NCI-H1930 (cell line): ENCODE measurements at regions not wholly inside any gene's neighbourhood (a gene's known extent, or its start where the extent isn't known, plus 50 kb on each side); places are given as distances from the start of the nearest gene placed in this dataset.
"Not testable (repeated sequence)": the region's sequence is repeated elsewhere in the genome, so short reads cannot be mapped to it uniquely, and the experiment has no call there.

ENCODE experiments used
- DNase-seq, 2 experiments: peaks; one replicate each; lab custom pipeline; 2025; lab: John Stamatoyannopoulos, UW

DNA sequence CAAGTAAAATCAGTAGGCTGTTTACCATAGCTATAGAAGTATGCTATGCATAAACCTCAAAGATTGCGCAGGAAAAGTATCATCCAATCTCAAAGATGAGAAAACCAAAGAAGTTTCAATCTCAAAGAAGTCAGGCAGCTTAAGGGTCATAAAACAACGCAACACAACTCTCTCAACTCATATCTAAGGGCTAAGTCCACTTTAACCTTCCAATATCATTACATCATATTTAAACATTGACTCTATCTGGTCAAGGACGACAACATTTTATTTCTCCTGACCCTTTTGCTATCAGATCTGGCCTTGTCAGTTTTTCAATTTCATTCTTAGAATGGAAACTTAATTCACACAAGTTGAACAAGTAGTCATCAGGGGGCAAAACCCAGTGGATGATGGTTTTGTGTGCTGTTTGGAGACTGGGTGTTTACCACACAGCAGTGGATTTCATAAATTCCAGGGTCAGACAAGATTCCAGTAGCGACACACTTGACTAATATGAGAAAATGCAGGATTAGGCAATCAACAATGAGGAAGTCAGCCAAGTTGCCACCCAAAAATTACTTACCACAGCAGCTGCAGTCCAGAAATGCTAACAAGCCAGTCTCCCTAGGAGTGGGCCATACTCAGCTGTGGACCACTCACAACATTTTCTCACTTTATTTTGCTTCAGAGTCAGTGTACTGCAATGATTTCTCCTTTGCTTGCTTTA is 108.7 kb upstream of the NBPF26 start:
- DNase-seq: not testable (repeated sequence)

DNA sequence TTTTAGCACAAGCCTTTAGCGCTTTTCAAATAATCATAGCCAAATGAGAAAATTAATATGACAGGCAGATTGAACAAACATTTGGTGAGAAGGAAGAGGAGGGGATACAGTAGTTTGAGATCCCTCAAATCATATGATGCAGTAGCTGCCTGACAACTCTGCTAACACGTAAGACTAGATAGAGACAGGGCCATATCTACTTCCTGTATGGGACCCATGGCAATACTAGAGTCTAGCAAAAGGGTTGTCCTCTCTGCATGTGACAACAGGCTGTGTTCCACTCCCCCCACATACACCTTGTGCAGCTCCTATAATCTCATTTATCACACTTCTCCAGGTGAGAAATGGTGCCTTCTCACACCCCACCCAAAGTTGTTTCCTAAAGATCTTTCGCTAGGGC is 106.3 kb upstream of the NBPF26 start:
- not testable (repeated sequence) for DNase-seq

DNA sequence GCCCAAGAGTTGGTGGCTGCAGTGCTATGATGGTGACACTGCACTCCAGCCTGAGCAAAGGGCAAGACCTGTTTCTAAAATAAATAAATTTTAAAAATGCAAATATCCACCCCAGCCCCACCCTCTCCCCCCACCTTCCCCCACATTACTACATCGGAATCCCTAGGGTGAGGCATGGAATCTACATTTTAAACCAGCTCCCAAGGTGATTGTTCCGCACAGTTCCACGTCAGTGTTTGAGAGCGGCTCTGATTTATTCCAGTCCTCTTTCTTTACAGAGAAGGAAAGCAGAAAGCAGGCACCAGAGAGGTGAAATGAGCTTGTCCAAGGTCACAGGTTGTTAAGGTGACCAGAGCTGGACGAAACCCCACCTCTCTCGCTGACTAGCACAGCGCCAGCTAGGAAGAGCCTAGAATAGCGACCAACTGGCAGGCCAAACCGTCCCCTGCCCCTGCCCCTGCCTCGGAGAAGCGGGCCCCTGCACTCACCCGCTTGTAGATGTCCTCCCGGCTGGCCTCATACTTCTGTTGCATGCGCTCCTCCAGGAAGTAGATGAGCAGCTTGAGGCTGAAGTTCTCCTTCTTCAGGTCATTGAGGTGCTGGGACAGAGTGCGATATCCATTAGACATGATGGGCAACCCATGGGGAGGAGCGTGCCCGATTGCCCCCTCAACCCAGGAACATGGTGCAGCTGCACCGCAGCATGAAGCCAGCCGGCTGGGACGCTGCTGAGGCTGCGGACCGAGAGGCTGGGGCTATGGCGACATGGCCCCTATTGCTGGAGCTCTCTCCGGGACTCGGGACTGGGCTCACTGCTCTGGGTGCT is 103.7 kb upstream of the NBPF26 start:
- DNase-seq: not testable (repeated sequence)

DNA sequence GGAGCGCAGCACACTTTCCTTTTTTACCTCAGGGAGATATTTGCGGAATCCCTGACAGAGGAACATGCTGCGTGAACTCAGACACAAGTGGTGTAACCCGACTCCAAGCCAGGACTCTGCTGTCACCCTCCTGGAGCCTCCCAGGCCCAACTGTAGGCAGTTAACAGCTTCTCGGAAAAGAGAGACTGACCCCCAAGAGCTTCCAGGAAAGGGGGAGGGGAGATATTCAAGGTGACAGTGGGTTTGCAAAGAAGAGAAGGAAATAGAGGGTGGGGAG is 103.1 kb upstream of the NBPF26 start:
- DNase-seq: not testable (repeated sequence)

DNA sequence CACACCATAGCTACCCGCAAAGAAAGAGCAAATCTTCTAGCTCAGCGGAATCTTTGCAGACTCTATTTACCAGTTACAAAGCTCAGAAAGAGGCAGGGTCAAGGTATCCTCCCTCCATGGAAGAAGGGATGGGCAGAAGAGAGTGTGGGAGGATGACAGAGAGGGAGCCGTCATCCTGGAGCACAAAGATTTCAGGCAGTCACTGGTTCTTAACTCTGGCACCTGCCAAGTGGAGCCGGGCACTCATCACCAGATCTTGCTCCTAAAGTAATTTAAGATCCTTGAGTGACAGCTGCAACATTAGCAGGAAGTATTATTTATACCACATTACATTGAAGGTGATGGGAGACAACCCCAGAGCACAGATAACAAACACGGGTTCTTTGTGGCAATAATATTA is 102.5 kb upstream of the NBPF26 start:
- not testable (repeated sequence) for DNase-seq

DNA sequence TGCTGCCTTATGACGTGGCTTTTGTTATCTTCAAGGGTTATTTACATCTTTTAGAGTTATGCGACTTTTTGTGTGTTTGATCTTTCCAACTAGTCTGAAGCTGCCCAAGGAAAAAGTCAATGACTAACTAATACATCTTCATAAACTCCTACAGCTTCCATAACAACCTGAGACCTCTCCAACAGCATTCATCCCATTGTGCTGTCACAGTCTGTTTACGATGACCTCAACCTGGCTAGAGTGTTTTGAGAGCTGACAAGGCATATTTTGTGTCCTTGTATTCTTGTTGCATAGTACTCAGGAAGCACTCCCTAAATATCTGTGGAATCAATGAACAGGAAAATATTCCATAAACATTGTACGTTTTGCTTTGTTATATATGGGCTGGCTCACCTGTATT is 100.2 kb upstream of the NBPF26 start:
- DNase-seq: not testable (repeated sequence)

DNA sequence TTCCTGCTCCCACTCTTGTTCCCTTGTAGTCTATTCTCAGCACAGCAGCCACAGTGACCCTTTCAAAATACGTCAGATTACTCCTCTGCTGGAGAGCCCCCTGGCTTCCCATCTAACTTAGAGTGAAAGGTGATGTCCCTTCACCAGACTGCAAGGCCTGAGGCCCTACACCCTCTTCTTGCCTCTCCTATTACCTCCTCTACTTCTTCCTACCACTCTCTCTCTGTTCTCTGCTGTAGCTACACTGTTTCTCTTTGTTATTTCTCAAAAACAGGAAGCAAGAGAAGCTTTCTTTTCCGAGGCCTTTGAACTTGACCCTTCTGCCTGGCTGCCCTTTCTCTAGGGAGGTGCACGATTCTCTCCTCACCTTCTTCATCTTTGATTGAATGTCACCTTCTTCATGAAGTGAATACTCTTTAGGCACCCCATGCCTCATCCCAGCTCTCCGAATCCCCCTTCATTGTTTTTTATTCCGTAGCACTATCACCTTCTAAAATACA is 99.1 kb upstream of the NBPF26 start:
- not testable (repeated sequence) for DNase-seq

DNA sequence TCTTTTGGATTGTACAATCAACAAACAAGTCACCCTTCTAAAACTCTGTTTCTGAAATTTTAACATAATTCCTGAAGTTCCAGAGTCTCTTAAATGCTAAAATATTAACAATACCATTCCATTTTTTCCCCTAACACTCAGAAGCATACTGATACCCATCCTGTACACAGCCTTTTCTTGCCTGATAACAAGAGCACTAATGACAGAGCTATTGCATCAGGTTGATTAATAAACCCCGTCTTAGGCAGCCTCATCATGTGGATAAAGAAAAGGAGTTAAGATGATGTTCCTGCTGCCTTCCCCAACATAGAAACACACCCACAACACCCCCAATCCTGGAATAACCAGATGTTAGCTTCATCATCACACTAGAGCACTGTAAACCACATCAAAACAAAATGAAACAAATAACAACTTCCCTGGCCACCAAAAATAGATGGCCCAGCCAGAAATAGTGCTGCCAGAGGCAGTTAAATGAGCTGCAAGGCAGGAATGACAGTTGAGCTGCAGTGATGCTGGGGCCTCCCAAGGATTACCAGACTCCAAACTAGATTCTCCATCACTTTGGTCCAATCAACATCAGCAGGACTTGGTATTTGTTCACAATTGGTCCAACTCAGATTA is 93.8 kb upstream of the NBPF26 start:
- not testable (repeated sequence) for DNase-seq

DNA sequence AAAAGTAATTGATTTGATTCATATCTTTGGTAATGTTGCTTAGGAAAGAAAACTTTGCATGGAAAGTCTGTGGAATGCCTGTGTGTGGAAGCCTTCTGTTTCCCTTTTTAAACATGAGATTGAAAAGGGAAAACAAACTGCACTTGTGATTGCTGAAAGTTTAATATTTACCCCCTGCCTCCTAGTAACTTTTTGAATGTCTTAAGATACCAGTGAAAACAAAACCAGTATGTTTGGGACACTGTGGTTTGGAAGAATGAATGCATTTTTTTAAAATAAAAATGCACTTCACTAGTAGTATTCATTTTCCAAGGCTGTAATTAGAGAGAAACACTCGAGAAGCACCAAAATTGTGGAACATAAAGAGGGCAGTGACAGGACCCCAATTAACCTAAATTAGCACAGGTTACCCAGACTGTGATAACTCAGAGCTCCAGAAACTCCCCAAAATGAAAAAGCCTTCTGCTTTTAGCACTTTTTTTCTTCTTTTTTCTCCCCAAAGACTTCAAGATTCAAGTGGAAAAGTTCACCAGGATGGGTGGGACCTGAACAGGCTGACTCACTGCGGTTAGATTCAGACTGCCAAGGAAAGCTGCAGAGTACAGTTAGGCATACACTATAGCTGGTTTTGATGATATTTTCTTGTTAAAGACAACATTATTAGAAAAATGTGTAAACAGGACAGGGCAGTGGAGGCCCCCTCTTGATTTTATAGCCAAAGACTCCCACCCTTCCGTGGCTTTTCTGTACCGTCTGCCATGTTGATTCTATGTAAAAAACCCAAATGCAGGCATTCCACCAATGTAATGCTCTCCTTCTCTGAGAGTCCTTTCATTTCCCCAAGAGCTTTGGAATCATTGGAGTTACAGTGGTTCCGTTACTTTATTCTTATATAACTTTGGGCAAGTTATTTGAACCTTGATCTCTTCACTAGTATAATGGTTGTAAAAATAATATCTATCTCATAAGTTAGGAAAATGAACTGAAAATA is 88.6 kb upstream of the NBPF26 start:
- DNase-seq: not testable (repeated sequence)

DNA sequence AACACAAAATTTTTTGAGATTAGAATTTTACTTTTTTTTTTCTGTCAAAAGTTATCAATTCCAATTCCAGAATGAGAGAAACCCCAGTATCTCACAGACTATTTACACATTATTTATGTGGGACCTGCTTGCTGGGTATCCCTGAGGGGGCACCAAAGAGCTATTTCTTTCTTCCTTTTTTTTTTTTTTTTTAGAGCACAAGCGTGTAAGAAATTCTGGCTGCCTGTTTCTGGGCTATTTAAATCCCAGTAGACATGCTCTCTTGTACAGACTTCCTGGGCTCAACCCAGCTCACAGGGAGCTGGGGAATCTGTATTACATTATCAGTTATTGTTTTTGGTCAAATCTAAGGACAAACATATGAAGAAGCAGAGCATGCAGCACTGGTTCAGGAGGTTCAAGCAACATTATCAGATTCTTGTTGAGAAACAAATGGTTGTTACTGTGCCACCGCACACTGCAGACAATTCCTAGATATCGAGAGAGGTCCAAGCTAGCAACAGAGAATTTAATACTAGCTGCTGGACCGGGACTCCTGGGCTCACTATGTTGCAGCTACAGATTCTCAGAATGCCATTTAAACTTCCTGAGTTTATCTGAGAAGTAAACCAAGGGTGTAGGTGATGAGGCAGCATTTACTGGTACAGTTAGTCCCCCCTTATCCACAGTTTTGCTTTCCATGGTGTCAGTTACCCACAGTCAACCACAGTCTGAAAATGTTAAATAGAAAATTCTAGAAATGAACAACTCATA is 83.3 kb upstream of the NBPF26 start:
- DNase-seq: not testable (repeated sequence)

DNA sequence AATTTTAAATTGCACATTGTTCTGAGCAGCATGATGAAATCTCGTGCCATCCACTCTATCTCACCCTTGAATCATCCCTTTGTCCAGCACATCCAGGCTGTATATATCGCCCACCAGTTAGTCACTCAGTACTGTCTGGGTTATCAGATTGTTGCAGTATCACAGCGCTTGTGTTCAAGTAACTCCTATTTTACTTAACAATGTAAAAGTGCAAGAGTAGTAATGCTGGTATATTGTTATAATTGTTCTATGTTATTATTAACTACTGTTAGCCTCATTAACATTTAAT is 82.8 kb upstream of the NBPF26 start:
- not testable (repeated sequence) for DNase-seq

DNA sequence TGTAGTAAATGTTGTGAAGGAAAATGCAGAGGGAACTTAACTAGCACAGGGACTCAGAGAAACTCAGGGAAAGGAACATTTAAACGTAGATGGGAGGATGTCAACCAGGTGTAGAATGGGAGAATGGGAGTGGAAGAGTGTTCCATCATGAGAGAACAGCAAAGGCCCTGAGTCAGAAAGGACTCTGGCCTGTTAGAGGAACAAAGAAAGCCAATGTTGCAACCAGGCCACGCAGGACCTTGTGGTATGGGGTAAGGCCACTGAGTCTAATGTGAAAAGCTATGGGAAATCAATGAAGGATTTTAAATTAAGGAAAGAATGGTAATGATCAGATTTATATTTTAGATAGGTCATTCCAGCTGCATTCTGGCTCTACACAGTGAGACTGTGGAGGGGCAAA is 76.6 kb upstream of the NBPF26 start:
- not testable (repeated sequence) for DNase-seq

DNA sequence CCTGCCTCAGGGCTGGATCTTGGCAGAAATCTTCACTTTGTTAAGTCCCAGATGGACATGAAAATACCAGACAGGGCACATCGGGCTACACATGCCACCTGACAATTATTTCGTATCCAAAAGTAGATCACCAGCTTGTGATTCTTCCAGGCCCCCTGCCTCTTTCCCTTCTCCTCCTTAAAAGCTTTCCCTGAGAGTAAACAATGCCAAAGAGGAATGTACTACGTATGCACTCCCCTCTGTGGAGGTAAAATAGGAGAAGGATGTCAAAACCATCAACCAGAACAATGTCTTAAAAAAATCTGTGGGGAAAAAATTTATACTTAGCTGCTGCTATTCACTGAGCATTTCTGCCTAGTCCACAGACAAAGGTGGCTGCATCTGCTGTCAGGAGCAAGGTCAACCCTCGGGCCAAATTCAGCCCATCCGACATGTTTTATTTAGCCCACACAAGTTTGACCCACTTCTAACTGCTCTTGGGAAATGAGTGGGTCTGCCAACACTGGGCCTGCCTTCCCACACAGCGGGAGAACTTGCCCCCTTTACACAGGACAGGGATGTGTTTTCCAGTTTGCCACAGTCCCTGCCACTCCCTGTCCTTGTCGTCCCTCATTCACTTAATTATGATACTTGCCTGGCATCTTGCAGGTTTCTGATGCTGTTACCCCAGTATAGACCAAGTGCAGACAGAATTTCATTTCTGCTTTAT is 74.7 kb upstream of the NBPF26 start:
- not testable (repeated sequence) for DNase-seq

DNA sequence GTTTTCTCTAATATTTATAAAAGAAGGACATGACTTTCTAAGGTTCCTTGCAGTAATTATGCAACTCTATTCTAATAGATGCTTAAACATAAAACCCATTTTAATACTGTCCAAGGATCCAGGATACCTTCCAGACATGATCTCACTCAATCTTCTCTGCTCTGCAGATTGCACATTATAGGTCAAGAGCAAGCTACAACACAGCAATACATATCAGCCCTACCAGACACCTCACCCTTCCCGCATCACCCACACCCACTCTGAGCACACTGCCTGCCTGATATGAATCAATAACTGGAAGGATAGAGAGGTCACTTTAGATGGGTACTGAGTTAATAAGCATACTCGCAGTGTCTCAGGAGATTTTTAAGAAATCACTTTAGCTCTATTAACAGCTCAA is 74.0 kb upstream of the NBPF26 start:
- not testable (repeated sequence) for DNase-seq

DNA sequence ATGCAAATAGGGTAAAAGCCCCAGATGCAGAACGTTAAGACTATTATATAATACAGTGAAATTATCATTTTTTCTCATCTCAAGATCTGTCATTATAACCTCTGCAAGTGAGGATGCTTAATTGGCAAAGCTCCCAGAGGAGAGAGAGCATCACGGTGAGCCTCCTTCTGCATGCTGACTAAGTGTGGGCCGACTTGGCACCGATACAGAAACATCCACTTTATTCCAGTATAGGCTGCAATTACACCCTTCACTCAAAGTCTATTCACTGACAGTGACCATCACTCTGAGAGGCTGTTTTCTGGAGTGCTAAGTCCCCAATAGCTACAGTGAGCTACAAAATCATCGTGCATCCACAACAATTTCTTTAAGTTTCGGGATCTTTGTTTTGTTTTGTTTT is 69.6 kb upstream of the NBPF26 start:
- not testable (repeated sequence) for DNase-seq

DNA sequence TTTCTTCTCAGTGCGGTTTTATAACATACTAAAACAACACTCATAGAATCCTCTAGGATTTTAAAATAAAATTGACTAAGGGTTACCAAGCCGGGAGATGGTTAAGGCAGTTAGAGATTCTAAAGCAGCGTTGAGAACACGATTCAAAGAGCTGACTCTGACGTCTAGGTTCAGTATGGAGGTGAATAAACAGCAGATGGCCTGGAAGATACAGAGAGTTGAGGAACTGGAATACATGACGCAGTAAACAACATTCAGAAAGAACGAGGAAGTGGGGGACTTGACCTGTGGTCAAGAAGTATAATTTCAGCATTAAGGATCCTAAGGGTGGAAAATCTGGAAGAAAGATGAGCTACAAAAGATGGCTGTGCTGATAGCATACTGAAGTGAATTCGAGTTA is 68.4 kb upstream of the NBPF26 start:
- DNase-seq: not testable (repeated sequence)

DNA sequence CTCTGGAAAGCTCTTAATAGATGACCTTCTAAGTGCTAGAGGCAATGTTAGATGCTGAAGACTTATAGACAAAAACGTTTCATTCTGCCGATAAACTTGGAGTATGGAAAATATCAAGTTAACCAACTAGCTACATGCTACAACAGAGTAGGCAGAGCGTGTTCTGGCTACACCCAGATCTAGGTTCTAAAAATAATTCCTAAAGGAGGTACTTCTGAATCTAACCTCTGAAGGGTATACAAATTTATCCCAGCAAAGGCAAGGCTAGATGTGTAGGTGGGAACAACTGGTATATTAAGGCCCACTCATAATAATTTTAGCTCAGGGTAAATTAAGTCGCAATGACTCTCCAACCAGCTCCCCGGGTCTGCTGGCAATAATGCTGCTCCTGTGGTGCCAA is 67.6 kb upstream of the NBPF26 start:
- not testable (repeated sequence) for DNase-seq

DNA sequence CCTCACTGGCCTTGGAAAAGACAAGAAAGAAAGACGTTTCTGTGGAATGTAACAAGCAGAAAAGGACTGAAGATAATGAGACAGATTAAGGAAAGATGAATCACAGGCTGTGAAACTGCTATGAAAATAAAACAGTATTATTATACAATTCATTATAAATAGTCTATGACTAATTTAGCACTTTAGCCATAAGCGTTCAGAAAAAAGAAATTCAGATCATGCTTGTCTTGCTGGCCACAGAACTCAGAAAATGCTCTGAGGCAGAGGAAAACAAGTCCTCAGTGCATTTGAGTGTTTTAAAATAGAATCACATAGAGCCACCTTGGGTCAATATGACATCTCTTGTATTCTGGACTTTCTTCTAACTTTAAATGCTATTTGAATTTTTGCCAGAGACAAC is 65.9 kb upstream of the NBPF26 start:
- DNase-seq: not testable (repeated sequence)

DNA sequence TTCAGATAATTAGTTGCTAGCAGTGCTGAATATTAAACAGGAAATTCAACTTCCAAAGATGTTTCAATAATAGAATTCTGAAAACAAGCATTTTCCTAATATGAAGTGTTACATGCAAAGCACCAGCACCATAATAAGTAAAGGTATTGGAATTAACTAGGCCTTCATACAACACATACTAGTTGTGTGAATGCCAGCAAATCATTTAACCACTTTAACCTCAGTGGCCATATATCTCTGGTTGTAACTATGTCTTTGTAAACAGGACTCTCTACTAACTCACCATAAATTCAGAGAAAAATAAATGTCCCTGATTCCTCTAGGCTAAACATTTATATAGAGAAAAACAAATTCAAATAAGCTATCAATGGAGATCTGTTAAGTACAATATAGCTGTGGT is 65.1 kb upstream of the NBPF26 start:
- not testable (repeated sequence) for DNase-seq

DNA sequence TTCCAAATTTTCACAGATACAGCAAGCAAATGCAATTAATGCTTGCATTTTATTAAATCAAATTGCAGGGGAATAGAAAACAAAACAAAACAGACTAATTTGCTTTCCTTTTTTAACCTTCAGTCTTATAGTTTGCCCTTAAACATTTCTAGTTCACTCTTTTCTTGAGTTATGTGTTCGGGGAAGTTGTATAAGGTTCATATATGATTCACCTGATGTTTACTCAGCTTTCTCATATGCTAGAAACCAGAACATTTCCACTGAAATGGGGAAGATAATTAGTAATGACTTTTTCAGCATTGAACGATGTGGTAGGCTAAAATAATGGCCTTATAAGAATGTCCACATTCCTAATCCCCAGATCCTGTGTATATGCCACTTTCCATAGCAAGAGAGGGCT is 64.6 kb upstream of the NBPF26 start:
- DNase-seq: not testable (repeated sequence)
